Left lung (tissue), 4 donors: ENCODE measurements at regions not wholly inside any gene's neighbourhood (a gene's known extent, or its start where the extent isn't known, plus 50 kb on each side); places are given as distances from the start of the nearest gene placed in this dataset.
"Not testable (repeated sequence)": the region's sequence is repeated elsewhere in the genome, so short reads cannot be mapped to it uniquely, and the experiment has no call there.

Experiments used
- ATAC-seq: fragments of 200-7000 bp; cut with Tn5 transposase; one replicate; pipeline ENCODE4 v1.9.1; 2020; ENCODE audit warnings: moderate library complexity
- DNase-seq, 4 donors: peaks; one replicate each; pipeline ENCODE4 v3.0.0-alpha.2; 2013 to 2020
- H3K27ac ChIP-seq, 2 donors: fragments of 200-600 bp; sonication (generic) in 1 of 2; one replicate each; pipeline versions ENCODE4 v1.5.0 to v1.8.0; 2020 to 2021
- H3K27me3 ChIP-seq, 2 donors: fragments of 200-600 bp; sonication (generic) in 1 of 2; one replicate each; pipeline versions ENCODE4 v1.5.0 to v1.8.0; 2020 to 2021
- H3K36me3 ChIP-seq, 2 donors: fragments of 200-600 bp; sonication (generic) in 1 of 2; one replicate each; pipeline versions ENCODE4 v1.5.0 to v1.8.0; 2020 to 2021
- H3K4me1 ChIP-seq, 2 donors: fragments of 200-600 bp; one replicate each; pipeline ENCODE4 v1.8.0; 2021
- H3K4me3 ChIP-seq, 2 donors: fragments of 200-600 bp; sonication (generic) in 1 of 2; one replicate each; pipeline versions ENCODE4 v1.5.0 to v1.8.0; 2020 to 2021; ENCODE audit warnings: mild to moderate bottlenecking in 1 of 2
- H3K9me3 ChIP-seq, 2 donors: fragments of 200-600 bp; sonication (generic) in 1 of 2; one replicate each; pipeline versions ENCODE4 v1.5.0 to v1.8.0; 2020 to 2021
- intact Hi-C, 2 donors: fragments of 100-400 bp; cut with DNase I; formaldehyde crosslinking; loops; one replicate each; pipeline versions ENCODE4 v1.11.2 to v1.14.2; 2022
- TF ChIP-seq, protein P1 (sequence below), 2 donors: fragments of 200-600 bp; sonication (generic) in 1 of 2; IDR thresholded peaks; one replicate each; pipeline versions ENCODE4 v1.5.0 to v1.8.0; 2021; ENCODE audit warnings: antibody characterized with exemption in 2 of 2
- donor health status: DM: no; HTN: yes; CAD: no.
- donor health status: DM: no; HTN: no; CAD: no.

DNA sequence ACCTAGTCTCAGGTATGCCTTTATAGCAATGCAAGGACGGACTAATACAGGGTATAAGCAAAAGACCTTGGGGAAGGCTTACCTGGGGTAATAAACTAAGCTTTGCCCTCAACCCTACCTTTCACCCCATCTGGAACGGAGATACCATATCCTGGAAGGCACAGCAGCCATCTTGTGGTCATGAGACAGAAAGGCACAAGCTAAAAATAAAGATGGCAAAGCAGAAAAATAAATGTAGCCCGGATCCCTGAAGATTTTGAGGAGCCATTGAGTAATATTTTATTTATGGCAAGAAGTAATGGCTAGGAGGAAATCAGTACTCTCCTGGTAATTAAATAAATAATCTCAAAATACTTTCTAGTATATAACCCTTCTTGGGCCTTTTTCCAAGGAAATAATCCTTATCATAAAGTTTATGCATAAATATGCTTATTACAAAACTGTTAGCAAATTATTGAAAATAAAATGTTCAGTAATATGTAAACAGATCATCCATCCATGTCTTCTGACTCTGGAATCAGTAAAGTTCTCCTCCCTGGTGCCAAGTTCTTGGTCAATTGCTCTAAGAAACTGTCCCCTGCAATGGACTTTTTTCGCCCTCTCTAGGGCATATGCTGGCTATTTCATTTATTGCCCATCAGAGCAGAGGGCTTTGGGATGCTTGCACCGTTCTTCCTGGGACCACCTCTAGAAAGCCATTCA is 198.7 kb downstream of the SPP2 start:
- TF ChIP-seq, protein P1, sequence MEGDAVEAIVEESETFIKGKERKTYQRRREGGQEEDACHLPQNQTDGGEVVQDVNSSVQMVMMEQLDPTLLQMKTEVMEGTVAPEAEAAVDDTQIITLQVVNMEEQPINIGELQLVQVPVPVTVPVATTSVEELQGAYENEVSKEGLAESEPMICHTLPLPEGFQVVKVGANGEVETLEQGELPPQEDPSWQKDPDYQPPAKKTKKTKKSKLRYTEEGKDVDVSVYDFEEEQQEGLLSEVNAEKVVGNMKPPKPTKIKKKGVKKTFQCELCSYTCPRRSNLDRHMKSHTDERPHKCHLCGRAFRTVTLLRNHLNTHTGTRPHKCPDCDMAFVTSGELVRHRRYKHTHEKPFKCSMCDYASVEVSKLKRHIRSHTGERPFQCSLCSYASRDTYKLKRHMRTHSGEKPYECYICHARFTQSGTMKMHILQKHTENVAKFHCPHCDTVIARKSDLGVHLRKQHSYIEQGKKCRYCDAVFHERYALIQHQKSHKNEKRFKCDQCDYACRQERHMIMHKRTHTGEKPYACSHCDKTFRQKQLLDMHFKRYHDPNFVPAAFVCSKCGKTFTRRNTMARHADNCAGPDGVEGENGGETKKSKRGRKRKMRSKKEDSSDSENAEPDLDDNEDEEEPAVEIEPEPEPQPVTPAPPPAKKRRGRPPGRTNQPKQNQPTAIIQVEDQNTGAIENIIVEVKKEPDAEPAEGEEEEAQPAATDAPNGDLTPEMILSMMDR (IDR thresholded peaks at IDR 0.05), result no peak
- no peaks in the 10 kb centered on the region for H3K27me3 ChIP-seq
- intact Hi-C loops, result no loop called here
- peak in 2 of 4 donors; percentile 19 to 29 for DNase-seq
- H3K36me3 ChIP-seq, result no peaks in the 10 kb centered on the region
- no peaks in the 10 kb centered on the region for H3K4me1 ChIP-seq
- H3K9me3 ChIP-seq, result no peaks in the 10 kb centered on the region
- no peak for ATAC-seq
- no peak overlapping the region for H3K27ac ChIP-seq
- no peak overlapping the region for H3K4me3 ChIP-seq

DNA sequence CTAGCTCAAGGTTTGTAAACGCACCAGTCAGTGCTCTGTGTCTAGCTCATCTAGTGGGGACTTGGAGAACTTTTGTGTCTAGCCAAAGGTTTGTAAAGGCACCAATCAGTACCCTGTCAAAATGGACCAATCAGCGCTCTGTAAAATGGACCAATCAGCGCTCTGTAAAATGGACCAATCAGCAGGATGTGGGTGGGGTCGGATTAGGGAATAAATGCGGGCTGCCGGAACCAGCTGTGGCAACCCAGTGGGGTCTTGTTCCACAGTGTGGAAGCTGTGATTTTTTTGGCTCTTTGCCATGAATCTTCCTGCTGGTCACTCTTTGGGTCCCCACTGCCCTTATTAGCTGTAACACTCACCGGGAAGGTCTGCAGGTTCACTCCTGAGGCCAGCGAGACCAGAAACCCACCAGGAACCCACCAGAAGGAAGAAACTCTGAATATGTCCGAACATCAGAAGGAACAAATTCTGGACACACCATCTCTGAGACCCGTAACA is 197.8 kb downstream of the SPP2 start:
- DNase-seq, ATAC-seq, H3K27me3 ChIP-seq, H3K9me3 ChIP-seq, H3K4me1 ChIP-seq, intact Hi-C loops, H3K36me3 ChIP-seq, H3K4me3 ChIP-seq, H3K27ac ChIP-seq: not testable (repeated sequence)

DNA sequence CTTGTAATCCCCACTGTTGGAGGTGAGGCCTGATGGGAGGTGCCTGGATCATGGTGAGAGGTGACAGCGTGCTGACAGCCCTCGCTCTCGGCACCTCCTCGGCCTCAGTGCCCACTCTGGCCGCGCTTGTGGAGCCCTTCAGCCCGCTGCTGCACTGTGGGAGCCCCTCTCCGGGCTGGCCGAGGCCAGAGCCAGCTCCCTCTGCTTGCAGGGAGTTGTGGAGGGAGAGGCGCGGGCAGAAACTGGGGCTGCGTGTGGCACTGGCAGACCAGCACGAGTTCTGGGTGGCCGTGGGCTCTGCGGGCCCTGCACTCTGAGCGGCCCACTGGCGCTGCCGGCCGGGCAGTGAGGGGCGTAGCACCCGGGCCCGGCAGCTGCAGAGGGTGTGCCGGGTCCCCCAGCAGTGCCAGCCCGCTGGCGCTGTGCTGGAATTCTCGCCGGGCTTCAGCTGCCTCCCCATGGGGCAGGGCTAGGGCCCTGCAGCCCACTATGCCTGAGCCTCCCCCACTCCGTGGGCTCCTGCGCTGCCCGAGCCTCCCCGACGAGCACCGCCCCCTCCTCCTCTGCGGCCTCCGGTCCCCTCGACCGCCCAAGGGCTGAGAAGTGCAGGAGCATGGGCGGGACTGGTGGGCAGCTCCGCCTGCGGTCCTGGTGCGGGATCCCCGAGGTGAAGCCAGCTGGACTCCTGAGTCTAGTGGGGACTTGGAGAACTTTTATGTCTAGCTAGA is 197.1 kb downstream of the SPP2 start:
- no peak for ATAC-seq
- Histone ChIP-seq H3K4me3 (no peak overlapping the region), H3K9me3 (no peaks in the 10 kb centered on the region), H3K4me1 (no peaks in the 10 kb centered on the region), H3K27ac (no peak overlapping the region), H3K27me3 (no peaks in the 10 kb centered on the region), H3K36me3 (no peaks in the 10 kb centered on the region)
- TF ChIP-seq, protein P1 (IDR thresholded peaks at IDR 0.05), result no peak
- intact Hi-C loops, result no loop called here
- DNase-seq, result no peak

DNA sequence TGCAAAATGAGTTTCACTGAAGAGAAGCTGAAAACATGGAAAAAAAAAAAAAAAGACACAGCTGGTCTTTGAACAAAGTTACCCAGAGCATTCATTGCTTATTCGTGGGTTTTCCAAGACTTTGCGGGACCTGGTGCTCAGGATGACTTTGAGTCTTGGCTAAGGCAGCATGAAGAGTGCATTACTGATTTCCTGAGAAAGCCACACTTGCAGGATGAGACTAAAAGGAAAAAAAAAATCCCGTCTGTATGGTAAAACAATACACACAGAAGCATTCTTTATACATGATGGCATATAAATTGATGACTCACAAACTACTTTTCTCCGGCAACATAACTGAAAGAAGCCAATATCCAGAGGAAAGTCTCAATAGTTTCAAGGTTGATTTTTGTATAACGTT is 195.4 kb downstream of the SPP2 start:
- Histone ChIP-seq H3K27me3 (no peaks in the 10 kb centered on the region), H3K36me3 (no peaks in the 10 kb centered on the region), H3K4me1 (no peaks in the 10 kb centered on the region), H3K9me3 (no peaks in the 10 kb centered on the region), H3K27ac (no peak overlapping the region), H3K4me3 (no peak overlapping the region)
- no peak for ATAC-seq
- intact Hi-C loops, result no loop called here
- DNase-seq, result no peak
- TF ChIP-seq, protein P1 (IDR thresholded peaks at IDR 0.05), result no peak

DNA sequence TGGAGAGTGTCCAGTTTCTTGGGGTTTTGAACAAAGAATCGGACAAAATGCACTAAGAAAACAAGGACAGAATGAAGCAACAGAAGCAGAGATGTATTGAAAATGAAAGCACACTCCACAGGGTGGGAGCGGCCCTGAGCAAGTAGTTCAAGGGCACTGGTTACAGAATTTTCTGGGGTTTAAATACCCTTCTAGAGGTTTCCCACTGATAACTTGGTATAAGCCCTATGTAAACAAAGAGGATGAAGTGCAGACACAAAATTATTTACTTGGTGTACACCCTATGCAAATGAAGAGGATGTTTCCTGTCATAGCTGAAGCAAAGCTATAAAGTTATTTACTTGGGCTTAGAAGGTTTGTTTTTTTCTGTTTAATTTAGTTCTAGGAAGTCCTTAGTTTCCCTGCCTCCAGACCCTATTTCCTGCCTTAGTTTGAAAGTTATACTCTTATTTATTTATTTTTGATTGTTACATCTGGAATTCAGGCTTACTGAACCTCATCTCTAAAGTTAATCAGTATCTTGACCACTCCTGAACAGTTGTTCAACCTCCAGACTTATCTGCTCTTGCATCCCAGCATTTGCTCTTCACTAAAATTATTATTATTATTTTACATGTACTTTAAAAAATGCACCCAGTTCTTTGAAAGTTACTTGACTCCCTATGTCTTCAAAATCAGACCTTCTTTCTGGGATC is 193.5 kb downstream of the SPP2 start:
- H3K4me3 ChIP-seq, result no peak overlapping the region
- H3K36me3 ChIP-seq, result no peaks in the 10 kb centered on the region
- H3K4me1 ChIP-seq, result no peaks in the 10 kb centered on the region
- ATAC-seq, result peak; percentile 41
- DNase-seq, result no peak
- intact Hi-C loops, result no loop called here
- no peaks in the 10 kb centered on the region for H3K27me3 ChIP-seq
- TF ChIP-seq, protein P1 (IDR thresholded peaks at IDR 0.05), result no peak
- H3K9me3 ChIP-seq, result no peaks in the 10 kb centered on the region
- no peak overlapping the region for H3K27ac ChIP-seq
